ENCODE measurements at regions not wholly inside any gene's neighbourhood (a gene's known extent, or its start where the extent isn't known, plus 50 kb on each side); places are given as distances from the start of the nearest gene placed in this dataset.
A peak's percentile ranks its signal among the peaks of the same experiment; 100 is the strongest.

- Histone ChIP-seq H3K4me3 (replicated peaks in 1 of 3; ENCODE audit: insufficient read depth in 1 of 3, low read depth in 2 of 3, low read length in 3 of 3) (no peak overlapping the region), H3K4me1 (ENCODE audit: insufficient read depth, low read length) (peaks cover 94% of the 10 kb centered on the region), H3K27ac (ENCODE audit: extremely low read length, insufficient read depth, low read length) (peak overlapping the region; percentile 56), H3K27me3 (ENCODE audit: control insufficient read depth in 1 of 2, insufficient read depth in 2 of 2, low read length in 2 of 2) (no peaks in the 10 kb centered on the region), H4K20me1 (ENCODE audit: insufficient read depth, low read length) (no peaks in the 10 kb centered on the region), H3K36me3 (replicated peaks in 1 of 2; ENCODE audit: control insufficient read depth in 1 of 2, insufficient read depth in 2 of 2, low read length in 2 of 2) (peaks cover 6 to 8% of the 10 kb centered on the region in 2 experiments; a peak in 3 of 5 replicates), H3K79me2 (ENCODE audit: insufficient read depth, low read length) (peaks cover 89% of the 10 kb centered on the region), H3K9ac (ENCODE audit: insufficient read depth, low read depth, low read length) (0 out of 2 replicates have a peak overlapping the region, but pooled peaks have one; percentile 1), H3K9me3 (ENCODE audit: low read length) (no peaks in the 10 kb centered on the region), H2AFZ (ENCODE audit: low read length) (no peak overlapping the region), H3K4me2 (ENCODE audit: low read depth, low read length) (peak overlapping the region; percentile 61)
- FAIRE-seq (no peak), DNase-seq (ENCODE audit: low spot score) (peak; percentile 86), ATAC-seq (peak; percentile 20)
- 10% methylated on average over 5 of the region's 5 CpGs for WGBS (ENCODE audit: low lambda C conversion rate)
- BruUV-seq (replicated peaks): no TSS peak
- ChIA-PET POLR2A (interaction anchor here (1.0 to 1.6 kb wide), 4 partner anchors 25 to 1395 kb away, joined by 3 to 4 read pairs (median 4); no protein-coding TSS in a partner anchor), CTCF (ENCODE audit: low intra/inter-chr PET ratio, low total read pairs) (no interaction called here)
- in situ Hi-C loops (cut with HindIII; ENCODE audit: extremely low pct_ligation_motif_present, low pct_unique_long_range_greater_than_20kb): no loop called here
- intact Hi-C loops (cut with micrococcal nuclease; ENCODE audit: unreplicated experiment): loop anchor here (2.0 kb wide), 1 partner anchor 54 kb away; no protein-coding TSS in a partner anchor
- TF ChIP-seq CREB1 (IDR thresholded peaks at IDR 0.05) (no peak), CREB1 (CRISPR knock-in tag; IDR thresholded peaks at IDR 0.05) (peak; percentile 71), SMAD3 (CRISPR knock-in tag; IDR thresholded peaks at IDR 0.05) (peak; percentile 66; the same call in 1 of the 2 replicates), TBX2 (CRISPR knock-in tag; IDR thresholded peaks at IDR 0.05; ENCODE audit: borderline replicate concordance) (peak; percentile 82), MYNN (CRISPR knock-in tag; IDR thresholded peaks at IDR 0.05; ENCODE audit: low read depth) (no peak), MED8 (CRISPR knock-in tag; IDR thresholded peaks at IDR 0.05; ENCODE audit: insufficient replicate concordance) (peak; percentile 47), MBD4 (IDR thresholded peaks at IDR 0.05; ENCODE audit: borderline replicate concordance, low read length) (0 out of 2 replicates have a peak, but pooled peaks have one; percentile 28), ETV5 (CRISPR knock-in tag; IDR thresholded peaks at IDR 0.05; ENCODE audit: borderline replicate concordance) (0 out of 2 replicates have a peak, but pooled peaks have one; percentile 16), ZBTB8A (CRISPR knock-in tag; IDR thresholded peaks at IDR 0.05; ENCODE audit: borderline replicate concordance, low read depth) (no peak), ZBTB20 (CRISPR knock-in tag; IDR thresholded peaks at IDR 0.05; ENCODE audit: borderline replicate concordance, low read depth) (0 out of 2 replicates have a peak, but pooled peaks have one; percentile 69), KAT8 (CRISPR knock-in tag; IDR thresholded peaks at IDR 0.05) (peak; percentile 69), CCDC6 (CRISPR knock-in tag; IDR thresholded peaks at IDR 0.05) (no peak; the same call in 1 of the 2 replicates), ZNF431 (CRISPR knock-in tag; IDR thresholded peaks at IDR 0.05; ENCODE audit: borderline replicate concordance, low read depth) (no peak), SOX13 (IDR thresholded peaks at IDR 0.05) (peak; percentile 60; the same call in 1 of the 2 replicates), SOX13 (CRISPR knock-in tag; conservative IDR thresholded peaks at IDR 0.05 in 1 of 2, IDR thresholded peaks at IDR 0.05 in 1 of 2) (peak in 1 of 2 experiments; percentile 91; a peak in 2 of 4 replicates), ZNF292 (CRISPR knock-in tag; IDR thresholded peaks at IDR 0.05; ENCODE audit: borderline replicate concordance, low read depth) (peak; percentile 57; the same call in 1 of the 2 replicates), FUBP1 (CRISPR knock-in tag; IDR thresholded peaks at IDR 0.05; ENCODE audit: borderline replicate concordance) (no peak), ERF (CRISPR knock-in tag; IDR thresholded peaks at IDR 0.05) (no peak), SOX6 (IDR thresholded peaks at IDR 0.05) (no peak), SOX6 (CRISPR knock-in tag; IDR thresholded peaks at IDR 0.05) (peak; percentile 96), XRCC5 (optimal IDR thresholded peaks at IDR 0.05; ENCODE audit: low read length) (no peak), NCOA2 (CRISPR knock-in tag; IDR thresholded peaks at IDR 0.05) (peak; percentile 91), ZNF274 (CRISPR knock-in tag; IDR thresholded peaks at IDR 0.05) (no peak), RCOR2 (CRISPR knock-in tag; IDR thresholded peaks at IDR 0.05) (peak; percentile 71; the same call in 1 of the 2 replicates), NR2F6 (IDR thresholded peaks at IDR 0.05) (peak; percentile 65), NR2F6 (CRISPR knock-in tag; IDR thresholded peaks at IDR 0.05) (peak; percentile 18; the same call in 1 of the 2 replicates)
Observed at GRCh38 chr6:144340541-144341371, 55.6 kb downstream of the UTRN start.

All from HepG2 (cell line).